ENCODE measurements at regions not wholly inside any gene's neighbourhood (a gene's known extent, or its start where the extent isn't known, plus 50 kb on each side); places are given as distances from the start of the nearest gene placed in this dataset.

DNA sequence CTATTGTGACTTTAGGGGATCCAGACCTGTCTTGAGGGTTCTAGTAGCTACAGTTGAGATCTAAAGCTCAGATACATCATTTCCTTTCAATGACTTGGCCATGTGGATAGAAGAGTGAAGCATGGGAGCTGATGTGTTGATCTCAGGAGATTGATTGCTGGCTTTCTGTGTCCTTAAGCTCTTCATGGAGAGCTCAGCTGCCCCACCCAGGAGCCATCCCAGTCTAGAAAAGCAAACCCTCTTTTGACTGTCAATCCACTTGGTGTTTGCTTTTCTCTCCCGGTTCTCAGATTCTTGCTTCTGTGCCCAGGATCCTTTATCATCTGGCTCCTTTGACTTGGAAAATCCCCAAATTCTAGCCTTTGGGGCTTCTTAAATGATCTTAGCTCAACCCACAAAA, 87.2 kb downstream of the ATP1A1 start:
- TF ChIP-seq POLR2A (IDR thresholded peaks at IDR 0.05) (no peak), CTCF (IDR thresholded peaks at IDR 0.05) (no peak)
